Fibroblast of lung (primary cell): ENCODE measurements at regions not wholly inside any gene's neighbourhood (a gene's known extent, or its start where the extent isn't known, plus 50 kb on each side); places are given as distances from the start of the nearest gene placed in this dataset.

Experiments
- CTCF ChIP-seq, 2 donors: IDR thresholded peaks in 1 of 2; conservative IDR thresholded peaks in 1 of 2; 1 replicate in 1 of 2; 2 replicates in 1 of 2; pipeline ENCODE4 v1.5.1; 2011 to 2012; ENCODE audit warnings: low read length in 2 of 2, control low read depth in 1 of 2, inconsistent platforms in 1 of 2, low read depth in 1 of 2, mild to moderate bottlenecking in 1 of 2
- EZH2 ChIP-seq: IDR thresholded peaks from 2 replicates; pipeline ENCODE4 v1.5.1; 2012; ENCODE audit warnings: low read length, control low read depth, mild to moderate bottlenecking; ENCODE audit errors: missing control alignments

- TF ChIP-seq CTCF (conservative IDR thresholded peaks at IDR 0.05 in 1 of 2, IDR thresholded peaks at IDR 0.05 in 1 of 2; ENCODE audit: low read depth in 1 of 2, low read length in 2 of 2): no peak
- TF ChIP-seq EZH2: no peak
Measured at GRCh38 chr2:38509314-38509946, 93.3 kb downstream of the HNRNPLL start.
